ENCODE measurements at regions not wholly inside any gene's neighbourhood (a gene's known extent, or its start where the extent isn't known, plus 50 kb on each side); places are given as distances from the start of the nearest gene placed in this dataset.

DNA sequence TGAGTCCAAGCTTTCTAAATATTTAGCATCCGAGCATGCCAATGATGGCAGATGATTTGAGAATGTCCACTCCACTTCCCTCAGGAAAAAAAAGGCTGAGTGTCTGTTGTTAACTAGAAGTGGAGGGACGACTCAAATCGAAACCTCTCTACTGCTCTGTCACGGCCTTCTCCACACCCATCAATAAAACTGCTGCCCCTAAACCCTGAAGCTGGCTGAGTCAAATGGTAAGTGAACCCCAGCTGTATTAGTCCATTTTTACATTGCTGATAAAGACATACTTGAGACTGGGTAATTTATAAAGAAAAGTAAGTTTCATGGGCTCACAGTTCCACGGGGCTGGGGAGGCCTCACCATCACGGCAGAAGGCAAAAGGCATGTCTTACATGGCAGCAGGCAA is 707.0 kb downstream of the QKI start:
- DNase-seq: no peak

DNA sequence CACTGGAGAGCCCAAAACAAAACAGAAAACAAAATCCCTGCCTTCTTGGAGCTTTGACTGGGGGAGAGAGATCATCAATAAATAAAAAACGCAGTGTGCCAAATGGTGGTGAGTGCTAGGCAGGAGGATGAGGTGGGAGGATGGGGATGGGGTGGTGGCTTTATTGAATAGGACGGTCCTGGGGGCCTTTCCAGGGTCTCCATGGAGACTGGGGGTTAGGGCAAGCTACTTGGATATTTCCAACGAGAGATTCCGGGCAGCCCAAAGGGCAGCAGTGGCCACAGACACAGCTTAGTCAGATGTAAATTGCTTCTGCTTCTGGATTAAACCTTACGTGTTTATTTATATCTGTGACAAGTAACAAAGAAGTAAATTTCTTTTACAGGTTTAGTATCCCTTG is 700.1 kb downstream of the QKI start:
- DNase-seq: peak in 11 of 56 donors; percentile 5 to 45 (median 25)

DNA sequence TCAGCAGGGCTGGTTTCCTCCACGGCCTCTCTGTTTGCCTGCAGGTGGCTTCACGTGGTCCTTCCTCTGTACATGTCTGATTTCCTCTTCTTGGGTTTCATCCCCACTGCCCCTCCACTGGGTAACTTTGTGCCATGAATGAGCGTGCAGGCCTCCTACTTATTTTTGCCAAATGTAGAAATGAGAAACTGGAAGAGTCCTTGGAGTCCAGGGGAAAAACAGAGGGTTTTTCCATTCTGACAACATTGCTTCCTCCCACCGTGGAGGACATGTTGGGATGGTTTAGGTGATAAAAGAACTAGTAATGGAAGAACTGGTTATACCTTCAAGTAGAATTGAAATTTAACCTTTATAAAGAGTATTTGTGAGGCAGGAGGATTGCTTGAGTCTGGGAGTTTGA is 699.5 kb downstream of the QKI start:
- DNase-seq: no peak

DNA sequence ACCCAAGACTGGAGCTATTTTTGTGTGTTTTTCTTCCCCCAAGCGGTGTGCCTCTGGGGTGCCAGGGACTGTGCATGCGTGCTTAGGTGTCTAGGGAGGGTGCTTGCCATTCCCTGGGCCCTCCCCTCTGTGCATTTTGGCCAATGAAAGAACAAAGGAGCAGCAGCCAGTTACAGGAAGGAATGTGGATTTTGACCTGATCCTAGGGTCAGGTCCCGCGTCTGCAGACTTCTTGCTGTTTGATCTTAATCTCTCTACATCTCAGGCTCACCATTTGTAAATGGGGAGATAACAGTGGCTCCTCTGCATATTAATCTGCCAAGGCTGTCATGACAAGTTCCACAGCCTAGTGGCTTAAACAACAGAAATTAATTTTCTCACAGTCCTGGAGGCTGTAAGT is 699.1 kb downstream of the QKI start:
- no peak for DNase-seq

DNA sequence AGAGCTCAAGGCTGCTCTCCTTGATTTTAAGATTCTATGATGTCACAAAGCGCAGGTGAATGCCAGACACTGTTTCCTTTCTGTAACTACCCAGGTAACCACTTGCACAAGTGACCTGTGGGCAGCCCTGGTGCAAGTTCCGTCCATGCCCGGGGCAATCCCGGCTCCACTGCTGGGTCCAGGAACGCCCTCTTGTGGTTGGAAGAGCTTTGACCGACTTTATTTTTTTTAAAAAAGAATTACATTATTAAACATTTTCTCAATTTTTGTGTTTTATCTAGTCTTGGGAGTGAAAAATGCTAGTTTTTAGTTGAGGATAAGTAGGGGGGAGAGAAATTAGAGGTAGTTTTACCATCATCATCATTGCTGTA is 695.2 kb downstream of the QKI start:
- DNase-seq: peak in 6 of 56 donors; percentile 6 to 38 (median 24)

DNA sequence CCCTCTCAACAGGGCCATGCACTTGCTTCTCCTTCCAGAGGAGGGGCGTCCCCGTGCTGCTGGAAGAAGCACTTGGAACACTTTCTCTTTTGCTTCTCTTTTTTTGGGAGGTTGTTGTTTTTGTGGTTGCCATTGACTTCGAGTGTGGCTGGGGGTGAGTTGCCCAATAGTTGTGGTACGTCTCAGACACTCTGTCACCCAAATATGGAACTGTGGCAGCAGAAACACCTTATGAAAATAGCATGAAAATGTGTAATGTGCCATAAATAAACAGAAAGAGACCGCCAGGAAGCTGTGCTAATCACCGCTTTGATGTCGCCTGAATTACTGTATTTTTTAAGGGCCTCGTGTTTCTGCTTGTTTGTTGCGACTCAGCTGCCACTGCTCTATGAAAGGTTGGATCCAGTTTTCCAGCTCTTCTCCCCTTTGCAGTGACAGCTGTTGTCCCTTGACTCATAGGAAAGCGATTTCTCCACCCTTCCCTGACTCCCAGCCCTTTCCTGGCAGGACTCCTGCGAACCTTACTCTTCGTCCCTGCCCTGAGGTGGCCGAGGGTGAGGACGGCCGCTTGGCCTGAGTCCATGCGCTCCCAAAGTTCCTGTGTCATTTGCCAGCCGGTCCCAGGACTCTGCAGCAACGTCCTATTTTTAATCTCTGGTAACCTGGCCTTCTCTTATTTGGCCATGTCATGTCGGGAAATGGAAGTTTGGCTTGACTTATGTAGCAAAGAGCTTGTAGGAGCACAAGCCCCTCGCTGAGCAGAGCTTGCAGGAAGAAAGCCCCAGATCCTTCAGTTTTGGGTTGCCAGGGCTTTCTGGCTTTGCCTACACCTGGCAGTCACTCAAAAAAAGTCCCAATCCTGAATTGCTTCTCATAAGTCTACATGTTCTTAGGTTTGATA is 694.6 kb downstream of the QKI start:
- peak in 9 of 56 donors; percentile 7 to 51 (median 33) for DNase-seq

DNA sequence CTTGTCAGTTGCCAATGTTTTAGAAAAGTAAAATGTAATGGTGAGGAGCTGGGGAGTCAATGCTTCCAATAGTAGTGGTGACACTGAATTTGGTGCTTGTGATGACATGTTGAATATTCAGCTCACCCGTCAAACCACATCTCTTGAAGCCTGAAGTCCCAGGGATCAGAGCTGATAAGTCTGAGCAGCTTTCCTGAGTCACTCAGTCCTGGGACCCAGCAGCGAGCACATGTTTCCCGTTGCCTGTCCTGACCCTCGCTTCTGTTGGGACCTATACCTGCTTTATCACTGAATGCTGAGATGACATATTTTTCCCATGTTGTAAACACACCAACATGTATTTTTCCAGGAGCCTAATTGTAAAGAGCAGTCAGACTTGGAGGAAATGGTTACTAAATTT is 693.6 kb downstream of the QKI start:
- no peak for DNase-seq

DNA sequence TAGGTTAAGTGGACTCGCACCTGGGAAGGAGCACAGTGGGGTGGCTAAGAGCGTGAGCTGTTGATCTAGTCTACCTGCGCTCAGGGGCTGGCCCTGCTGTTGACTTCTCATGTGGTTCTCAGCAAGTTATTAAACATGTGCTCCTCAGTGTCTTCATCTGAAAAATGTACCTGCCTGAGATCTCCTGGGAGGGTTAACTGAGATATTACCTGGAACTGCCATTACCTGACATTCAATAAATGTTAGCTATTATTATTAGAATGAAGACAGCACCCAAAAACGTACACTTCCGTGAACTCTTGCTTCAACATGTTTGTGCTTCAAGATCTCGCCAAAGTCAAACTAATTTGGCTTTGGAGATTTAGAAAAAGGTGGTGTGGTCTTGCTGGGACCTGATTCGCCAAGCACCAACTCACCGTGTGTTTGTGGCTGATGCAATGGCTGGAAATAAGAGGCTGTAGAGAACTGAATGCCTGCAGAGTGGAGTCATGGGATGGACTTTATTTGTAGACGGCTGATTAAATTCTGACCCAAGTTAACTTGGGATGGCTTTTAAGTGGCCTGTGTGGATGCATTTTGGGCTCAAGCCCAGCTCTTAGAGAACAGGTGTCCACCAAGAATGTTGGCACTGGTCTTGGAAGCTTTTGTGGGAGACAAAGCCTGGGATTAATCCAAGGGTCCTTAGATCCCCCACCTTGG is 692.9 kb downstream of the QKI start:
- DNase-seq: no peak

DNA sequence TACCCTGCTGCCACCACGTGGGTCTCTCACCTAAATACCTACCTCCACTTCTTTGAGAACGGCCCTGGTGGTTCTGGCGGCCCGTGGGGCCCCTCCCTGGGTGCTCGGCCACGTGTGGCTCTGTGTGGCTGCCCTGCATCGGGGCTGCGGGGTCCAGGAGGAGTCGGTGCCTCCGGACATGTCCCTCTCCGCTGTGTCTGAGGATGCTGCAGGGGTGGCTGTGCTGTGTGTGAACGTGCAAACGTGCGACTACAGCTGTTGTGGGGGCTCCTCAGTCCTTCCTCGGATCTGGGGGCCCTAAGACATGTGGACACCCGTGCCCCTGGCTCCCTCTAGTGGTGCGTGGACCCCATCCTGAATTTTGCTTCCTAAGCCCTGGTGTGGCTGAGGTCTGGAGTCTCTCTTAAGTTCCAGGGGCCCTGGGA is 691.8 kb downstream of the QKI start:
- DNase-seq: peak in 21 of 56 donors; percentile 4 to 68 (median 28)

DNA sequence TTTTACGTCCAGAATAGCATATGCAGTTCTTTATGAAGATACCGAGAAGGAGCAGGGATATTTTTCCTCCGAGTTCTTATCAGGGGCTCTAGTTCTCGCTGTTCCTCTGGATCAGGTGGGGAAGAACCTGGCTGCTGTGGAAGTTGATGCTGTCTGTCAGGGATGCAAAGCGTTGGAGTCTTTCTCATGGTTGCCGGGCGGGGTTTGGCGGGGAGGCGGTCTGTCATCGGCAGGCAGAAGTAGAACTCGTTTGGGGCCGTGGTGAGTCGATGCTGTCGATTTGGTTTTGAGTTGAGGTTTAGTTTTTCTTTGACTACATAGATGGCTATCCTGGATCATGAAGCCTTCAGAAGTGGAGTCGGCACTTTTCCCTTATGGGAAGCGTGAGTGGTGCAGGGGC is 691.2 kb downstream of the QKI start:
- no peak for DNase-seq

DNA sequence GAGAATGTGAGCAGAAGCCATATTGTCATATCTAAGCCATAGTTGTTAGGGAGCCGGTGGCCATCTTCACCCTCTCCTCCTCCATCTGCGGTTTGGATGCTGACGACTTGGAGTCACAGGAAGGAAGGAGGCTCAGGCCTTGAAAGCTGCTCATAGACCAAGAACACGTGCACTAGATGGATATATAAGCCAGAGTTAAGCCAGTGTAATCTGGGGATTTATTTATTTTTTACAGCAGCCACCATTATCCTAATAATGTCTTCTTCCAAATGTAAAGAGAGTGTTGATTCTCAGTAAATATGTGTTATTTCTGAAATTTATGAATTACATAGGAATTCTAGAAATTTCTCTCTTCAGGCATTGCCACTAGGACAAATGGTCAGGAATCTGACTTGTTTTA is 689.9 kb downstream of the QKI start:
- no peak for DNase-seq

DNA sequence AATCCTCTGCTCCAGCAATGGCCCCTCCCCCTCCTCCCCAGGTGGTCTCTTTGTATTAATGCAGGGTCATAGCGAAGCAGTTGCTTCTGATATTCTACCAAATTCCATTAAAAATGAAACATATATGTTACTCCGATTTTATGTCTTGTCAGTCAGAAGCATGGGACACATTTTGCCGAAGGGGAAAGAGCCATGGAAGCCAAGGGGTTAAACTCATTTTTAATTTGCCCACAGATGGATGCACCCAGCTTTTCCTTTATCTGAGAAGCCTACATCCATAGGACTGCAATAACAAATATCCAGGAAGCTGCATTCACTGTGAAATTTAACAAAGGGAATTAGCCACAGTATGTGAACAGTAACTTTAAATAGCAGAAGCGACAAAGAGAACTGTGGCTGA is 688.2 kb downstream of the QKI start:
- DNase-seq: no peak

DNA sequence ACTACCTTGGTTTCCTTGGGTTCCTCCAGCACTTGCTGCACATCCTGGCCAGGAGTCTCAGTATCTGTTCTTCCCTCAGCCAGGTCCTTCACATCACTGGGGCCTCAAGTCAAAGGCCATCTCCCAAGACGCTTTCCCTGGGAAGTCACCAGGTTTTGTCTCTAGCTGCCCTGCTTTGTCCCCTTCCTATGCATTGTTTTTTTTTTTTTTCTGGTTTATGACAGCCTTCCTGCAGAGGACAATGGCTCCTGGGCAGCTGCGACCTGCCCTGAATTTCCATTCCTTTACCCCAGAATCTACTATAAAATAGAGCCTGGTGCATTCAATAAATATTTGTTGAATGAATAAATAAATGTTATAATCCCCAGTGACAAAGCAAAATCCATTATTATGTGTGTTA is 687.3 kb downstream of the QKI start:
- no peak for DNase-seq

DNA sequence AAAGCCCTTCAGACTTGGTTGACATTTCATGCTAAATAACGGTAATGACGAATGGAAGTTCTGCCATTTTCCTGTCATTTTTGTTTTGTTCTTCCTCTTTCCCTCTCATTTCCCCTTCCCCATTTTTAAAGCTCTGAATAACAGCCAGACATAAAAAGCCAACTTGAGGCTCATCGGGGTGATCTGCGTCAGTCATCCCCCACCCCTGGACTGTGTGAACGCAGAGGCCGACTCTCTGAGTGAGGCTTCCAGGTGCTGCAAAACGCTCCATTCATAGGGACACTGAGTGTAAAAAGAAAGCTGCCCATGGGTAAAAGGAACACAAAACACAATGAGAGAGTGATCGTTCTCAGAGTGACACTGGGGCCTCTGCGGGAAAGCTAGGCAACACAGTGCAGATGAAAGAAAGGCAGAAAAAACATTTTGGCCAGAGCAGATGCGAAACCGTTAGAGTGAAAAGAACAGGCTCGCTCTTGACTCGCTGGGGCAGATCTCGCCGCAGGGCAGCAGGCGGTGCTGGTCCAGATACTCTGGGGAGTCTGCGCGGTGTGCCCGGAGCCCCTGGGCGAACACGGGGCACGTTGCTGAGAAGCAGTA is 684.8 kb downstream of the QKI start:
- DNase-seq: peak in 32 of 56 donors; percentile 19 to 72 (median 37)

DNA sequence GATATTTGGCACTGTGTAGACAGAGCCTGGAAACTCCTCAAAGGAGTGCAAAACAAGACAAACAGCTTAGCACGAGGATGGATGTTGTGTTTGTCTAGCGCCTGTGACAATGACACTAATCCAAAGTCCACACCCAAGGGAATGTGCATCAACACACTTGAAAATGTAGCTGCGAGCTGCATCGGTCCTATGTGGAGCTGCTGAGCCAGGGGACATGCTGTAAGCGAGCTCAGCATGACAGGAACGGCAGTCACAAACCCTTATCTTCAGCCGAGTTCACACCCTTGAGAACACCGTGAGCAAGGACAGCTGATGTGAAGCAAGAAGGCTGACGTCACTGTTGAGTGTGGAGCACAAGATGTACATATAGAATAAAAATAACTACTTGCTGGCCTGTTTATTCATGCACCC is 684.3 kb downstream of the QKI start:
- peak in 2 of 56 donors; percentile 11 to 22 for DNase-seq

DNA sequence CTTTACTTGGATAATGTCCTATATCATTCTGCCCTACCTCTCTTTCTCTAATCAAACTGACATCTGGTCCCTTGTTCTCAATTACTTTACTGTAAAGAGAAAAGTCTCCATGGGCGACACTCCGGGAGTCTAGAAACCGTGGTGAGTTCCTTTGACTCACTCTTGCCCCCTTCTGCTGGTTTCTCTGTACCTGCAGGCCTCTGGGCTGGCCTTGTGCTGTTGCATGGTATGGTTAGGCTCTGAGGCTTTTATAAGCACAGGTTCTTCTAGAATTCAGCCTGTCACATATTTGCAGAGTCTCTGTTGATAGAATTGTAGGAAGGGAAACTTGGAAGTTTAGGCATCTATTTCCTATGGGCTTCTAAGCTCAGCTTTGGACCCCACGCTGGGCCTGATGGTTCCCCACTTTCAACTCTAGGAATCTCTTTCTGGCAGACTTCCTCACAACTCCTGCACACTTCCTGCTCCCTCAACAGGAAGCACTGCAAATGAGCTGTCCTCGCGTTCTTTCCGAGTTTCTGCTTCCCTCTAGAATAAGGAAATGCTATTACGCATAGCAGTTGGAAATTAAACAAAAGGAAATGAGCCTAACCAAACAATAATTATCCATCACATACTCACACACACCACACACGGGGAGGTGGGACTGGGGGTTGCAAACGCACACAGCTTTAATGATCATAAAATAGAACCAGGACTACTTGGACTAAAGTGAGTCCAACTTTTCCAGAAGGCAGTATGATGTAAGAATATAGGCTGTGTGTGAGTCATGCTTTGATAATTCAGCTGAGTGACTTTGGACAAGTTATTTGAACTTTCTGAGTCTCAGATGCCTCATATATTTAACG is 683.3 kb downstream of the QKI start:
- DNase-seq: peak in 2 of 56 donors; percentile 17 to 42

DNA sequence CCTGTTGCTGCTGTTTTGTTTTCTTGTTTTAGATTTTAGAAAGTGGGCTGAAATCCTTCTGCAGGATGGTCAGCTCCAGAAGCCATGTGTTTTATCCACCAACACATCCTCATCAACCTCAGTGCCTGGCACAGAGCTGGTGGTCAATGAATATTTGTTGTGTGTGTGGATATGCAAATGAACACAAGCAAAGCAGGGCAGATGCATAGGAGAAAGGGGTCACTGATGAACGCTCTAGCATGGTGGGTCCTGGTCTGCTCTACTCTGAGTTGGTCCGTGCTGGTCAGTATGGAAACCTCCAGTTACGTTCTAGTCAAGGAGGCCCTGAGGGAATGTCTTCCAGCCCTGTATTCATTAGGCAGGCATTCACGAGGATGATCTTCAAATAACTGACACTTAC is 682.5 kb downstream of the QKI start:
- DNase-seq: no peak

DNA sequence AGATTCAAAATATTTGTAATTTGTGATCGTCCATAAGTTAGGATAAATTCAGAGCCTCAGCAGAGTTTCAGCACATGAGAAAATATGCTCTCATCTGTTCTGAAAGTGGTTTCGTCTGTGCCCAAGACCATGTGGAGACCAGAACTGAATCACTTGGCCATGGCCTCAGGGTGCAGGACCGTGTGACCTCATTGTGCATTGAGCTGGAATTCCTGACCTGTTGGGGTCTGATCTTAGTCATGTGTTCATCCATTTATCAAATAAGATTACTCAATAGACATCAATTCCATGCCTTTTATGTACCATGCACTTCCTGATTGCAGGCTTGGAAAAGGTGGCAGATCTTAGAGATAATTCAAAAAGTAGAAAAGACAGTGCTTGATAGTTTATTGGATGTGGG is 680.5 kb downstream of the QKI start:
- DNase-seq: no peak

DNA sequence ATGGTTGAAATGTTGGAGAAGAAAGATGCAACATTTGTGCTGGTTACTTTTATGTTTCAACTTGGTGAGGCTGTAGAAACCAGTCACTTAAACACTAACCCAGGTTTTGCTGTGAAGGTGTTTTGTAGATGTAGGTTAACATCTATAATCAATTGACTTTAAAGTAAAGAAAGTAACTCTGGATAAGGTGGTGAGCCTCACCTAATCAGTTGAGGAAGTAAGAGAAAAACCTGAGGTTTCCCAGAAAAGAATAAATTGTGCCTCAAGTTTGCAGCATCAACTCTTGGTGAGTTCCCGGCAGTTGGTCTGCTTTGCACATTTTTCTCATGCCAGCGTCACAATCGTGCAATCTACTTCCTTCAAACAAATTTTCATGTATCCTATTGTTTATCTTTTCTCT is 673.4 kb downstream of the QKI start:
- DNase-seq: no peak

DNA sequence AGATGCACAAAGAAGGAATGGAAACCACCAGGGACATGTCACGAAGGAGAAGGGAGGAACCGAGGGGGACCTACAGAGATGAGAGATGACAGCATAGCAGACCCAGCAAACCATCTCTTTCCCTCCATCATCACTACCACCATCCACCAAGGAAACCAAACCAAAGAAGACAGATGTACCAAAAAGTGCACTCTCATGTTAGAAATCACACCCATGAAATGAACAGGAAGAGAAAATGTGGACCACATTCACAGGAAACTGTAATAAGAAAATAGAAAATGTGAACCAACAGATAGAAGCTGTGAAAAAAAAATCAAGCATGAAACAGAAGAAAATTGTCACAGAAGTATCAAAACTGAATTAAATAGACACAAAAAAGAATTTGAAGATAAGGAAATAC is 672.7 kb downstream of the QKI start:
- DNase-seq: no peak

Measured in nucleus accumbens (tissue), 56 donors.